K562 (cell line): ENCODE measurements at regions not wholly inside any gene's neighbourhood (a gene's known extent, or its start where the extent isn't known, plus 50 kb on each side); places are given as distances from the start of the nearest gene placed in this dataset.

Experiments
- CEBPB ChIP-seq: fragments of 450-650 bp; IDR thresholded peaks from 2 replicates; pipeline ENCODE4 v1.6.1; 2016; ENCODE audit warnings: missing genetic modification characterization, missing compliant biosample characterization
- CEBPZ ChIP-seq: fragments of 150-350 bp; IDR thresholded peaks from 2 replicates; pipeline ENCODE4 v1.6.1; 2014; ENCODE audit warnings: low read depth, mild to moderate bottlenecking, low read length, borderline replicate concordance
- THRB ChIP-seq: fragments of 450-650 bp; formaldehyde crosslinking; conservative IDR thresholded peaks from 2 replicates; pipeline ENCODE4 v1.4.0; 2022; ENCODE audit warnings: mild to moderate bottlenecking, missing genetic modification characterization

GRCh38 chr10:23585666-23586065 is 146.8 kb downstream of the OTUD1 start:
- TF ChIP-seq THRB (CRISPR knock-in tag) (no peak), CEBPB (tag) (no peak), CEBPZ (no peak)
